Lung (tissue), 11 donors: ENCODE measurements at regions not wholly inside any gene's neighbourhood (a gene's known extent, or its start where the extent isn't known, plus 50 kb on each side); places are given as distances from the start of the nearest gene placed in this dataset.

ENCODE experiments used
- ATAC-seq: fragments of 200-7000 bp; cut with Tn5 transposase; one replicate; pipeline ENCODE4 v1.9.1; 2020; ENCODE audit warnings: moderate number of reproducible peaks; ENCODE audit not compliant: insufficient read depth, low FRiP score
- DNase-seq, 3 donors: peaks; one replicate each; pipeline ENCODE4 v3.0.0-alpha.2; 2013 to 2017
- H3K27ac ChIP-seq, 2 donors: one replicate each; pipeline ENCODE4 v1.5.1; 2013; ENCODE audit warnings: mild to moderate bottlenecking in 2 of 2, moderate library complexity in 2 of 2, control low read depth in 1 of 2, inconsistent platforms in 1 of 2, low read depth in 1 of 2, low read length in 1 of 2
- H3K27me3 ChIP-seq, 3 donors: one replicate each; pipeline ENCODE4 v1.5.1; 2013; ENCODE audit warnings: low read length in 2 of 3; ENCODE audit not compliant: control insufficient read depth in 3 of 3, insufficient read depth in 3 of 3
- H3K36me3 ChIP-seq, 4 donors: one replicate each; pipeline ENCODE4 v1.5.1; 2013; ENCODE audit warnings: low read length in 4 of 4, mild to moderate bottlenecking in 1 of 4, moderate library complexity in 1 of 4; ENCODE audit not compliant: control insufficient read depth in 4 of 4, insufficient read depth in 4 of 4
- H3K4me1 ChIP-seq, 5 donors: one replicate each; pipeline ENCODE4 v1.5.1; 2013; ENCODE audit warnings: low read length in 5 of 5, mild to moderate bottlenecking in 2 of 5, moderate library complexity in 1 of 5; ENCODE audit not compliant: control insufficient read depth in 5 of 5, insufficient read depth in 5 of 5
- H3K4me3 ChIP-seq: one replicate; pipeline ENCODE4 v1.5.1; 2013; ENCODE audit warnings: mild to moderate bottlenecking, control low read depth, moderate library complexity
- H3K9ac ChIP-seq, 2 donors: one replicate each; pipeline ENCODE4 v1.5.1; 2013; ENCODE audit warnings: low read length in 2 of 2, control low read depth in 1 of 2; ENCODE audit not compliant: insufficient read depth in 1 of 2
- H3K9me3 ChIP-seq, 4 donors: one replicate each; pipeline ENCODE4 v1.5.1; 2013; ENCODE audit warnings: low read length in 3 of 4, mild to moderate bottlenecking in 1 of 4, moderate library complexity in 1 of 4; ENCODE audit not compliant: control insufficient read depth in 4 of 4, insufficient read depth in 3 of 4
- WGBS, 2 donors: extraction: QIAGEN DNeasy Blood & Tissue Kit; methylation state at CpG; one replicate each; pipeline ENCODE4 v1.1.7; 2013; 5-methylcytosine and 5-hydroxymethylcytosine counted together
- TF ChIP-seq, protein P1 (sequence below): IDR thresholded peaks from 2 replicates; pipeline ENCODE4 v1.5.1; 2012; ENCODE audit warnings: mild to moderate bottlenecking; ENCODE audit errors: control extremely low read depth, extremely low read depth
- donor health status: control.
- donor health status: control.
- donor health status: Bipolar disorder and iron deficiency.
- donor health status: healthy.
- donor health status: DM: yes; HTN: yes; CAD: no.

DNA sequence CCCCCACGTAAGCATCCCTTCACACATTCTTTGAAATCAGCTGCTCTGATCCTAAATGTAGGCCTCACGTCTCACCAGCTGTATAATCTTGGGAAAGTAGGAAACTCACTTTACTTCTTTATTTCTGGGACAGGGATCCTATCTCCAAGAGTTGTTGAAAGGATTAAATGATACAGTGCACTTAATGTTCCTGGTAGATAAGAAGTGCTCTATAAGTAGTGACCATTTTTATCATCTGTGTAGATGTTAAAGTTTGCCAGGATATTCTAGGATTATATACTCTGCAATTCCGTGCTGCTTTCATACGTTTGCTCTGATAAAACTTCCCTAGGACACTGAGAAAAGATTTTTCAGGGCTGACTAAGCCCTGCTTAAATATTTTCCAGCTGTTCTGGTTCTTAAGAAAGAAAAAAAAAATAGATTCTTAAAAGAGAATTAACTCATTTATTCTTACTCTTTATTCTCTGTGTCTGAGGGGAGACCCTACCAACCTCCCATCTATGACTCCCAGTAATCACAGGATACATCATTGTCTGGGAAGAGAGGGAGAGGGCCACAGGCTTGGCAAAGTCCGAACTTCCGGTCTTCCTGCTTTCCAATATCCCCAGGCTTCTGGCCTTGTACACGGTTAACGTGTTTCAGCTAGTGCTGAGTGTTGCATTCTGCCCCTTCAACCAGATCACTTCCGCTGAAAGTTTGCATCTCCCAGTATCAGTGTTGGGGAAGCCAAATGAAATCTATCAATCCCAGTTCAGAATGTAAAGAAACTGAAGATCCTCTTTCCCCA lies 269.2 kb downstream of the TRIML1 start:
- no peak overlapping the region for H3K27ac ChIP-seq
- TF ChIP-seq, protein P1, sequence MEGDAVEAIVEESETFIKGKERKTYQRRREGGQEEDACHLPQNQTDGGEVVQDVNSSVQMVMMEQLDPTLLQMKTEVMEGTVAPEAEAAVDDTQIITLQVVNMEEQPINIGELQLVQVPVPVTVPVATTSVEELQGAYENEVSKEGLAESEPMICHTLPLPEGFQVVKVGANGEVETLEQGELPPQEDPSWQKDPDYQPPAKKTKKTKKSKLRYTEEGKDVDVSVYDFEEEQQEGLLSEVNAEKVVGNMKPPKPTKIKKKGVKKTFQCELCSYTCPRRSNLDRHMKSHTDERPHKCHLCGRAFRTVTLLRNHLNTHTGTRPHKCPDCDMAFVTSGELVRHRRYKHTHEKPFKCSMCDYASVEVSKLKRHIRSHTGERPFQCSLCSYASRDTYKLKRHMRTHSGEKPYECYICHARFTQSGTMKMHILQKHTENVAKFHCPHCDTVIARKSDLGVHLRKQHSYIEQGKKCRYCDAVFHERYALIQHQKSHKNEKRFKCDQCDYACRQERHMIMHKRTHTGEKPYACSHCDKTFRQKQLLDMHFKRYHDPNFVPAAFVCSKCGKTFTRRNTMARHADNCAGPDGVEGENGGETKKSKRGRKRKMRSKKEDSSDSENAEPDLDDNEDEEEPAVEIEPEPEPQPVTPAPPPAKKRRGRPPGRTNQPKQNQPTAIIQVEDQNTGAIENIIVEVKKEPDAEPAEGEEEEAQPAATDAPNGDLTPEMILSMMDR: no peak
- ATAC-seq: no peak

DNA sequence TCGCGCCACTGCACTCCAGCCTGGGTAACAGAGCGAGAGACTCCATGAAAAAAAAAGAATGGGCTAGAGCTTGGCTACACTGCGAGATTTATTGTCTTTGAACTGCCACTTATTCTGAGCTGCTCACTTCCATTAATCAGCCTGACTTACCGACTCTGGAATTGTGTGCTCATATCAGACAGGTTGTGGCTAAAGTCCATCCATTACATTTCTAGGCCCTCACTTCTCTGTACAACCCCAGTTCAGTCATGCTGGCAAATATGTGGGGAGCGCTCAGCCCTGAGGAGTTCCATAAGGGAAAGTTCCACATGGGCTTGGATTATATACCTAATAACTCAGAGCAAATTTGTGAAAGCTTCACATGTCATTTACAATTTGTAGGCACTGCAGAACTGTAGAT lies 270.6 kb downstream of the TRIML1 start:
- H3K27me3 ChIP-seq: no peaks in the 10 kb centered on the region
- WGBS, 2 donors: 86 to 88% methylated on average over 6 of the region's 6 CpGs
- DNase-seq (no peak), ATAC-seq (no peak)
- TF ChIP-seq, protein P1: no peak
- no peaks in the 10 kb centered on the region for H3K4me1 ChIP-seq
- no peaks in the 10 kb centered on the region for H3K36me3 ChIP-seq
- H3K9me3 ChIP-seq: peaks cover 0 to 12% (median 0%) of the 10 kb centered on the region in 4 donors
- H3K27ac ChIP-seq: no peak overlapping the region
- no peak overlapping the region for H3K9ac ChIP-seq
- H3K4me3 ChIP-seq: no peak overlapping the region

More for the DNA sequence above, 269.2 kb downstream of the TRIML1 start:
- 80 to 81% methylated on average over 9 of the region's 9 CpGs for WGBS, 2 donors
- peak in 1 of 3 donors; percentile 6 for DNase-seq
- Histone ChIP-seq H3K9me3 (peaks cover 0 to 12% (median 0%) of the 10 kb centered on the region in 4 donors), H3K4me1 (no peaks in the 10 kb centered on the region), H3K27me3 (no peaks in the 10 kb centered on the region), H3K4me3 (no peak overlapping the region), H3K36me3 (no peaks in the 10 kb centered on the region), H3K9ac (no peak overlapping the region)

DNA sequence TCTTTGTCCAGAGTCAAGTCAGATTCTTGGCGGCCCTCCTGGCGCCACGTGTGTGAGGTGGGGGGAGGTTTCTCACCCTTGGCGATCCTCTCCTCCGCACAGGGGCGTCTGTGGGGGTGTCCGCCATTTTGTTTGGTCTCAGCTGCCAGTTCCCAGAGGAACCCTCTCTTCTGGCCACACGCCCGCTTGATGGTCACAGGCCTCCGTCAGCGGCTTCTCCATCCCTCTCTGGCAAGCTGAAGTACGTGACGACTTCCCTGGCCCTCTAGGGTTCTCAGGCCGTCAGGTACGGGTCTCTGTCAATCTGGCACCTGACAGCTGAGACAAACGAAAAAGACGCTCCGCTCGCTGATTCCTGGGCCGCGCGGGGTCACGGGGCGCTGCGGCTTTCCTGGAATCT lies 272.6 kb downstream of the TRIML1 start:
- Histone ChIP-seq H3K4me1 (no peaks in the 10 kb centered on the region), H3K9ac (no peak overlapping the region), H3K27ac (no peak overlapping the region), H3K9me3 (peaks cover 0 to 9% (median 0%) of the 10 kb centered on the region in 4 donors), H3K27me3 (no peaks in the 10 kb centered on the region), H3K4me3 (no peak overlapping the region), H3K36me3 (no peaks in the 10 kb centered on the region)
- 79 to 93% methylated on average over 25 of the region's 25 CpGs for WGBS, 2 donors
- ATAC-seq: no peak
- TF ChIP-seq, protein P1: no peak
- no peak for DNase-seq
